NCI-H526 (cell line): ENCODE measurements at regions not wholly inside any gene's neighbourhood (a gene's known extent, or its start where the extent isn't known, plus 50 kb on each side); places are given as distances from the start of the nearest gene placed in this dataset.

Experiments used
- DNase-seq, 2 experiments: peaks; one replicate each; lab custom pipeline; 2025; lab: John Stamatoyannopoulos, UW

- DNase-seq: peak; percentile 73 to 97
These were observed 201.2 kb upstream of the NFE2L3 start for GRCh38 chr7:25950488-25951413.

GRCh38 chr7:25951414-25952260 is 200.4 kb upstream of the NFE2L3 start:
- peak; percentile 68 to 73 for DNase-seq

- DNase-seq: peak; percentile 43 to 72
These were observed 199.5 kb upstream of the NFE2L3 start for GRCh38 chr7:25952261-25953057.

GRCh38 chr7:25953859-25954258 is 198.1 kb upstream of the NFE2L3 start:
- DNase-seq: no peak

- no peak for DNase-seq
These were observed 197.6 kb upstream of the NFE2L3 start for GRCh38 chr7:25954395-25954794.

- DNase-seq: peak; percentile 69 to 80
These were observed 192.7 kb upstream of the NFE2L3 start for GRCh38 chr7:25959168-25959734.

- DNase-seq: no peak
These were observed 188.3 kb upstream of the NFE2L3 start for GRCh38 chr7:25963733-25964132.

- DNase-seq: peak in 1 of 2 experiments; percentile 13
These were observed 187.5 kb upstream of the NFE2L3 start for GRCh38 chr7:25964483-25964991.

- no peak for DNase-seq
These were observed 186.4 kb upstream of the NFE2L3 start for GRCh38 chr7:25965405-25966123.

GRCh38 chr7:25966469-25966868 is 185.5 kb upstream of the NFE2L3 start:
- no peak for DNase-seq

GRCh38 chr7:25967278-25968204 is 184.5 kb upstream of the NFE2L3 start:
- DNase-seq: no peak

GRCh38 chr7:25968205-25968993 is 183.6 kb upstream of the NFE2L3 start:
- no peak for DNase-seq

- DNase-seq: peak in 1 of 2 experiments; percentile 10
These were observed 181.6 kb upstream of the NFE2L3 start for GRCh38 chr7:25970356-25970755.

- no peak for DNase-seq
These were observed 181.1 kb upstream of the NFE2L3 start for GRCh38 chr7:25970911-25971310.

- DNase-seq: no peak
These were observed 175.4 kb upstream of the NFE2L3 start for GRCh38 chr7:25976630-25977029.

GRCh38 chr7:25978466-25978865 is 173.5 kb upstream of the NFE2L3 start:
- DNase-seq: no peak

GRCh38 chr7:25979605-25980004 is 172.4 kb upstream of the NFE2L3 start:
- DNase-seq: no peak

GRCh38 chr7:25982684-25983083 is 169.3 kb upstream of the NFE2L3 start:
- no peak for DNase-seq

GRCh38 chr7:25985196-25985595 is 166.8 kb upstream of the NFE2L3 start:
- DNase-seq: no peak
